ENCODE measurements at regions not wholly inside any gene's neighbourhood (a gene's known extent, or its start where the extent isn't known, plus 50 kb on each side); places are given as distances from the start of the nearest gene placed in this dataset.
"Not testable (repeated sequence)": the region's sequence is repeated elsewhere in the genome, so short reads cannot be mapped to it uniquely, and the experiment has no call there.

GRCh38 chr7:16369855-16370254, 51.5 kb downstream of the CRPPA start:
- DNase-seq: no peak

- DNase-seq: not testable (repeated sequence)
These were observed 52.0 kb downstream of the CRPPA start for GRCh38 chr7:16369309-16369708.

DNA sequence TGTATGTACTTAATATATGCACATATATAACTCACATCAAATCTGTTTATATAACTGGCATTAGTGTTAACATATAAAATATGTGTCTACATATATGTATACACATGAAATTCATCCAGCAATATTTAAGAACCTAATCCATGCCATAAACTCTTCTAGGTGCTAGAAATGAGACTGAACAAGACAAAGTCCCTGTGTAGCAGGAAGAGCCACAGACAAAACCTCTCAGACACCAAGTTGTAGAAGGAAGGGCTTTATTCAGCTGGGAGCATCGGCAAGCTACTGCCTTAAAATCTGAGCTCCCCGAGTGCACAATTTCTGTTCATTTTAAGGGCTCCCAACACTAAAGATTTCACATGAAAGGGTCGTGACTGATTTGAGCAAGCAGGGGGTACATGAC, 52.5 kb downstream of the CRPPA start:
- no peak for DNase-seq

- no peak for DNase-seq
These were observed 54.2 kb downstream of the CRPPA start for GRCh38 chr7:16367115-16367514.

DNA sequence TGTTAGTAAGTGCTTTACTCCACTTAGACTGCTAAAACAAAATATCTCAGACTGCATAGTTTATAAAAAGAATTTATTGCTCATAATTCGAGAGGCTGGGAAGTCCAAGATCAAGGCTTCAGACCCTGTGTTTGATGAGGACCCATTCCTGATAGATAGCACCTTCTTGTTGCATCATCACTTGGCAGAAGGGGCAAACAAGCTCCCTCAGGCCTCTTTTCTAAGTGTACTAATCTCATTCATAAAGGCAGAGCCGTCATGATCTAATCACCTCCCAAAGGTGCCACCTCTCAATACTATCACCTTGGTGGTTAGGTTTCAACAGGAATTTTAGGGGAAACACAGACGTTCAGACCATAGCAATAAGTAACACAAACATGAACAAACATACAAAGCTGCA, 55.4 kb downstream of the CRPPA start:
- DNase-seq: no peak

DNA sequence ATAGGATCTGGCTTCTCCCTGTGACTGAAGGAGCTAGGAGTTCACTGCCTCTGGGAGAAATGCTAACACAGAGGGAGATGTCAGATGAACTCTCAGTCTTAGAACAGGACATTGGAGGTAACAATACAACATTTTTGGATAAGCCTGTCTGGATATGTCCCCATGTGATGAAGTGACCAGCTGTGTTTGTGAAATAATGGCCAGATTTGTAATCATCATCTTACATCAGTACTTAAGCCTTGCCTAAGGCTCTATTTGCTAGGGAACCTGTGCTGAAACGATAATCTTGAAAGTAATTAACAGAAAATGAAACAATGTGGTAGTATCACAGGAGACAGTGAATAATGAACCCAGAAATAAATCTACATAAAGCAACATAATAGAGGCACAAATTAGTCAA, 56.2 kb downstream of the CRPPA start:
- DNase-seq: no peak

DNA sequence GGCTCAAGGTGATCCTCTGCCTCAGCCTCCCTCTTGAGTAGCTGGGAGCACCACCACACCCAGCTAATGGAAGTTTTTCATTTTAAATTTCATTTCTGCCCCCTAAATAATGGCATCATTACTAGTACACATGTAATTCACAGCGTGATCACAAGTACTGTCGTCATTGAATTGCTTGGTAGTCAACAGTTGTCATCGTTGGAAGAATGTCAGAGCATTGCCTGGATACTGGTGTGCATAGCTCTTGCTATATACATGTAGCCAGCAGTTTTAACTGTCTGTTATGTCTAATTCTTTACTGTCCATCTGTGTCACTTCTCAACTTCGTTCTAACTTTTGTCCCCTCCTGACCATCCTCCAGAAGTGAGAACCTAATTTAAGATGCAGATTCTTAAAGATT, 62.1 kb downstream of the CRPPA start:
- DNase-seq: no peak

DNA sequence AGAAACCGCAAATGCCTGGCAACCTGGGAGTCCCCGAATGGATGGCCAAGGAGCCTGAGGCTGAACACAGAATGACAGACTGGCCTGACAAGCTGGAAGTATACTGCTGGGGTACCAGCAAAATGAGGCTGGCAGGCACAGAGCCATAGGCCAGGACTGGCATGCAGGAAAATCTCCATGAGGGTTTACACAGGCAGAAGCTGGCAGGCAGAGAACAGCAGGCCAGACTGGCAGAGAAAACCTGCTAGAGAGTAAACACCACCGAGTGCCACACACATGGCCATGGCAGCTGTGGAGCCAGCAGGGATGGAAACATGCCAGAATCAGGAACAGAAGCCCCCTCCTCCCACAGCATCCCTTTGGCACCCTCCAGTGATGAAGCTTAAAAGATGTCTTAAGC, 63.4 kb downstream of the CRPPA start:
- DNase-seq: no peak

GRCh38 chr7:16357474-16357873, 63.9 kb downstream of the CRPPA start:
- DNase-seq: no peak

DNA sequence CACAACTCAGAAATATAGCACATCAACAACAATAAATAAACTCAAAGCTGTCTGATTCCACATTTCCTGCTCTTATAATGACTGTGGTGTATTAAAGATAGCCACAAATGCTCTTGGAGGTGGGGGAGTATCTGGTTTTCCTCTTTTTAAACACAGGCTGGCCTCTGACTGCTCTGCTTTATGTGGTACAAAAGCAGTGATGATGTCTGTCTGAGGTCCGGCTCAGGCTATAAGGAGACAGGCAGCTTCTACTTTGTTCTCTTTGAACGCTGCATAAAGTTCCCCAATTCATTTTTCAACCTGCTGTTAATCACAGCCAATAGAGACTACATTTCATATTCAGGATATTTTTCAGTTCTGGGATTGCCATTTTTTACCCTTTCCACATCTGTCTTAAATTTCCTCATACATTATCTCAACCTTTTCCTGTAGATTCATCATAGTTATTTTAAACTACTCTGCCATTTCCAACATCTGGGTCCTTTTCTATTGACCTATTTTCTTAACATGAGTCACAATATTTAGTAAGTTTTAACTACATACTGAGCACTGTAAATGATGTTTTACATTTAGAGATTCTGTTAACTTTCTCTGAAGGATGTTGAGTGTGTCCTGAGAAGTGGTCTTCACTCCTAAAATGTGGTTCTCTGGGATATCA, 64.9 kb downstream of the CRPPA start:
- DNase-seq: no peak

GRCh38 chr7:16354573-16354972, 66.8 kb downstream of the CRPPA start:
- DNase-seq: no peak

- no peak for DNase-seq
These were observed 68.1 kb downstream of the CRPPA start for GRCh38 chr7:16353226-16353625.

GRCh38 chr7:16350634-16351033, 70.7 kb downstream of the CRPPA start:
- DNase-seq: no peak

- no peak for DNase-seq
These were observed 73.1 kb downstream of the CRPPA start for GRCh38 chr7:16348251-16348650.

DNA sequence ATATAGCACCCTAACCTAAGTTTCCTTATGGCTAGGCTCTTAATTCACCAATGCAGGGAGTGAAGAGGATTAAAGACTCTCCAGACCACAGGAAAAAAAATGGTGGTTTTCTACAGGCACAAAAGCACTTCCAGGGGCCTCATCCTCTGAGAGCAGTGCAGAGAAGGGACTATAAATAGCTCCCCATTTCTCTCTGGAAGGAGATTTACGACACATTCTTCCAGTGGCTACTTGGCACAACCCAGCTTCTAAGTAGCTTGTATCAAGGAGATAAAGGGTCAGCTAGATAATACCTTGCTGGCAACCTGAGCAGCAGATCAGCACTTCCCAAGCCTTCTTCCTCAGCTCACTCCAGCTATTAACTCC, 73.5 kb downstream of the CRPPA start:
- DNase-seq: no peak

DNA sequence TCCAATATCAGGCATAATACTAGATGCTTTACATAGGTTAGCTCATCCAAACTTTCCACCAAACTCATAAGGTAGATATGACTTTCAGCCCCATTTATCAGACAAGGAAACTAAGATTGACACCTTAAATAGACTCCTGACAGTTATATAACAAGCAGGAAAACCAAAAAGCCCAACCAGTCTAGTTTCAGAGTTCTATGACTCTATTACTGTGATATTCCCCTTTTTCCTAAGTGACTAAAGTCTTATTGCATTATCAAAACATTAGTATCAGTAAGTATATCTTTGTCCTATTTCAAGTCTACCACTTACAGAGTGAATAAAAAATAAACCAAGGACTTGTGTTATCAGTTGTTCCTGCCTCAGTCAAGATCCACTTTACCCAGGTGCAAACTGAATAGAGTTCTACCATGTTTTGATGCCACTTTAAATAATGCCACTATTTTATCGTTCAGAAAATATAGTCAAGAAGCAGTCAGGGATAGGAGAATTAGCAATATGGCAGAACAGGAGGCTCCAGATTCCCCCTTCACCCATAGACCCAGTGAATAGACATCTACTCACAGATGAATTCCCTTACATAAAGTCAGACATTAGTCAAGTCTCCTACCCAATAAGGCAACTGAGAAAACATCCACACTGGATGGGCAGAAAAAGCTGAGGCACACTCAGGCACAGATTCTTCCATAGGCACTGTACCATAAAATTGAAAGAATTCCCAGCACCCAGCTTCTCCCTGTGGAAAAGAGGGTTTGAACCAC, 74.1 kb downstream of the CRPPA start:
- DNase-seq: no peak

GRCh38 chr7:16345979-16346958, 75.1 kb downstream of the CRPPA start:
- no peak for DNase-seq

GRCh38 chr7:16344927-16345326, 76.4 kb downstream of the CRPPA start:
- no peak for DNase-seq

DNA sequence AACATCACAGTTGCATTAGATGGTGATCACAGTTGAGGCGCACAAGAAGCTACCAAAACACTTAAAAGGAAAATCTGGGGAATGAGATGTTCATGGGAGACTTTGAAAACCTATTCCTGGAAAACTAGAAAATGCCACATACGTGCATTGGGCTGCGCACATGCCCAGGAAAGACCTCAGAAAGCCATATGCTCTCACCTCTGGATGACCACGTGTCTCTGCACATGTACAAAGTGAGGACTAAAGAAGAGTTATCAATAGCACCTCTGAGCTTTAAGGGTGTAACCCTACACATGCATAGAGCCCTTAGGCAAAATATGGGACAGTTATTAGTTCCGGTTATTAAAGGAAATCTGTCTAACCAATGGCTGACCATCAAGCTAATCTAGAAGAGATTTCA, 77.7 kb downstream of the CRPPA start:
- no peak for DNase-seq

GRCh38 chr7:16338065-16338464, 83.3 kb downstream of the CRPPA start:
- no peak for DNase-seq

GRCh38 chr7:16326106-16326505, 95.2 kb downstream of the CRPPA start:
- no peak for DNase-seq

DNA sequence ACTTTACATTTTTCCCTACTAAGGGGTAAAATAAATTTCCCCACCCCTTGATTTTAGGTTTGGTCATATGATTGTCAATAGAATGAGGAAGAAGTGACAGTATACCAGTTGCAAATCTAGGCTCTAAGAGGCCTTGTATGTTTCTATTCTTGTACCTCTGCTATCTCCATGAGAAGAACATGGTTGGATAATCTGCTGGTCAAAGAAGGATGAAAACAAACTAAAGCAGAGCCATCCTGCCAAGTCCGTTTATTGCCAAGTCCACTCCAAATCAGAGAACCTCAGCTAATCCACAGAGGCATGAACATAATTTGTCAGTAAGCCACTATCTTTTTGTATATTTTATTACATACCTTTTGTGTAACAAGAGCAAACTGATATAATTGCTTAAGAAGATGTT, 98.0 kb downstream of the CRPPA start:
- no peak for DNase-seq

DNA sequence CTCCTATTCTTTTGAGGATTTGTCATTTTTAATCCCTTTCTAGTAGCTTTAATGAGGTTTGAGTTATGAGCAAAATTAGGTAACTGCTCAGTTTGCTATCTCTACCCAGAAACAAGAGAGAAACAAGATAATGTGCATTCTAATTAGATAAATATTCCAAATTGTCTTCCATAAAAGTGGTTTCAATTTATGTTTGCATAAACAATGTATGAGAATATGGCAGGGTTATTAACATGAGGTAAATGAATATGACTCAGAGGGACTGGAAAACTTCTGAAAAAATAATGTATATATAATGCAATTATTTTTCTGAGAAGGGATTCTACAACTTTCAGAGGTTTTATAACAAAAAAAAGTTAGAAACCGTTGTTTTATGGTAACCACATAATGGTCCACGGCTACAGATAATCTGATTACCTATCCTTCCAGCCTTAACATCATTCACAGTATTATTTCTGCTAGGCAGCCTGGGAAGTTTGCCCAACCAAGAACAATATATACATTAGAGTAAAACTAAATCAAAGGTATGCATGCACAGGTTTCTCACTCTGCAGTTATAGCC, 101.2 kb downstream of the CRPPA start:
- no peak for DNase-seq
